ENCODE measurements at regions not wholly inside any gene's neighbourhood (a gene's known extent, or its start where the extent isn't known, plus 50 kb on each side); places are given as distances from the start of the nearest gene placed in this dataset.

DNA sequence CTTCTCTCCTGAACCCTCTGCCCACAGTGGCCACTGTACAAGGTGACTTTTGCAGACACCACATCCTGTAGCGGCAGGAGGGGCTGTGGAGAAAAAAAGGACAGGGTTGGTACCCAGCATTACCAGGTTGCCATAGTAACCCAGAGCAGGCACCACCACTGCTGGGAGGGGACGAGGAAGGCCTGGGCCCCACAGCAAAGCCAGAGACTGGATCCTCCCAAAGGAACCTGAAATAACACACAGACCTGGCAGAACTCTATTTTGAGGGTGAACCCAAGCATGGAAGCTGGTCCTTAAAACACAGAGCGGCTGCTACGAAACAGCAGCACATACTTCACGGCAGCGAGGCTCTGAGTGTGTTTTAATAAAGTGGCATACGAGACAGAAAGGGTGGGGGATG lies 380.6 kb downstream of the CTTN start:
- Mint-ChIP-seq H3K36me3 (ENCODE audit: low read depth) (peaks cover 9% of the 10 kb centered on the region), H3K4me1 (no peaks in the 10 kb centered on the region), H3K4me3 (no peak overlapping the region), H3K9me3 (peaks cover 6% of the 10 kb centered on the region; the same call in 2 of the 3 replicates), H3K27me3 (ENCODE audit: insufficient read depth, low read depth, poor library complexity) (peaks cover 2% of the 10 kb centered on the region), H3K27ac (no peak overlapping the region)
- no peak overlapping the region for H2AFZ ChIP-seq
- no peaks in the 10 kb centered on the region for H3K4me1 ChIP-seq (ENCODE audit: insufficient read depth)
- H3K27me3 ChIP-seq (ENCODE audit: insufficient read depth), result no peaks in the 10 kb centered on the region
- no peaks in the 10 kb centered on the region for H3K36me3 ChIP-seq (ENCODE audit: insufficient read depth)
- H3K27ac ChIP-seq (ENCODE audit: low read depth), result no peak overlapping the region
- no peaks in the 10 kb centered on the region for H3K79me2 ChIP-seq (replicated peaks; ENCODE audit: insufficient read depth)
- H3K9me2 ChIP-seq (ENCODE audit: insufficient read depth), result no peaks in the 10 kb centered on the region
- no peaks in the 10 kb centered on the region for H3F3A ChIP-seq (replicated peaks; ENCODE audit: low read depth)
- DNase-seq (ENCODE audit: low spot score), result no peak
- TF ChIP-seq ZNF331 (CRISPR knock-in tag; IDR thresholded peaks at IDR 0.05; ENCODE audit: low read depth) (no peak), POLR2AphosphoS5 (IDR thresholded peaks at IDR 0.05; ENCODE audit: low read depth) (no peak), CTCF (conservative IDR thresholded peaks at IDR 0.05; ENCODE audit: low read depth in 2 of 2) (no peak), STAT1 (IDR thresholded peaks at IDR 0.05; ENCODE audit: unreplicated experiment) (no peak), NANOG (IDR thresholded peaks at IDR 0.05; ENCODE audit: borderline replicate concordance) (no peak), ZNF114 (CRISPR knock-in tag; IDR thresholded peaks at IDR 0.05) (no peak), ETS1 (IDR thresholded peaks at IDR 0.05) (no peak), JUNB (IDR thresholded peaks at IDR 0.05; ENCODE audit: unreplicated experiment) (no peak), EZH2 (IDR thresholded peaks at IDR 0.05; ENCODE audit: low read depth, unreplicated experiment) (no peak), CREB1 (CRISPR knock-in tag; IDR thresholded peaks at IDR 0.05; ENCODE audit: low read depth) (no peak), EZH2phosphoT487 (IDR thresholded peaks at IDR 0.05; ENCODE audit: unreplicated experiment) (no peak), REST (IDR thresholded peaks at IDR 0.05; ENCODE audit: unreplicated experiment) (no peak)
- TF ChIP-seq, protein P1, sequence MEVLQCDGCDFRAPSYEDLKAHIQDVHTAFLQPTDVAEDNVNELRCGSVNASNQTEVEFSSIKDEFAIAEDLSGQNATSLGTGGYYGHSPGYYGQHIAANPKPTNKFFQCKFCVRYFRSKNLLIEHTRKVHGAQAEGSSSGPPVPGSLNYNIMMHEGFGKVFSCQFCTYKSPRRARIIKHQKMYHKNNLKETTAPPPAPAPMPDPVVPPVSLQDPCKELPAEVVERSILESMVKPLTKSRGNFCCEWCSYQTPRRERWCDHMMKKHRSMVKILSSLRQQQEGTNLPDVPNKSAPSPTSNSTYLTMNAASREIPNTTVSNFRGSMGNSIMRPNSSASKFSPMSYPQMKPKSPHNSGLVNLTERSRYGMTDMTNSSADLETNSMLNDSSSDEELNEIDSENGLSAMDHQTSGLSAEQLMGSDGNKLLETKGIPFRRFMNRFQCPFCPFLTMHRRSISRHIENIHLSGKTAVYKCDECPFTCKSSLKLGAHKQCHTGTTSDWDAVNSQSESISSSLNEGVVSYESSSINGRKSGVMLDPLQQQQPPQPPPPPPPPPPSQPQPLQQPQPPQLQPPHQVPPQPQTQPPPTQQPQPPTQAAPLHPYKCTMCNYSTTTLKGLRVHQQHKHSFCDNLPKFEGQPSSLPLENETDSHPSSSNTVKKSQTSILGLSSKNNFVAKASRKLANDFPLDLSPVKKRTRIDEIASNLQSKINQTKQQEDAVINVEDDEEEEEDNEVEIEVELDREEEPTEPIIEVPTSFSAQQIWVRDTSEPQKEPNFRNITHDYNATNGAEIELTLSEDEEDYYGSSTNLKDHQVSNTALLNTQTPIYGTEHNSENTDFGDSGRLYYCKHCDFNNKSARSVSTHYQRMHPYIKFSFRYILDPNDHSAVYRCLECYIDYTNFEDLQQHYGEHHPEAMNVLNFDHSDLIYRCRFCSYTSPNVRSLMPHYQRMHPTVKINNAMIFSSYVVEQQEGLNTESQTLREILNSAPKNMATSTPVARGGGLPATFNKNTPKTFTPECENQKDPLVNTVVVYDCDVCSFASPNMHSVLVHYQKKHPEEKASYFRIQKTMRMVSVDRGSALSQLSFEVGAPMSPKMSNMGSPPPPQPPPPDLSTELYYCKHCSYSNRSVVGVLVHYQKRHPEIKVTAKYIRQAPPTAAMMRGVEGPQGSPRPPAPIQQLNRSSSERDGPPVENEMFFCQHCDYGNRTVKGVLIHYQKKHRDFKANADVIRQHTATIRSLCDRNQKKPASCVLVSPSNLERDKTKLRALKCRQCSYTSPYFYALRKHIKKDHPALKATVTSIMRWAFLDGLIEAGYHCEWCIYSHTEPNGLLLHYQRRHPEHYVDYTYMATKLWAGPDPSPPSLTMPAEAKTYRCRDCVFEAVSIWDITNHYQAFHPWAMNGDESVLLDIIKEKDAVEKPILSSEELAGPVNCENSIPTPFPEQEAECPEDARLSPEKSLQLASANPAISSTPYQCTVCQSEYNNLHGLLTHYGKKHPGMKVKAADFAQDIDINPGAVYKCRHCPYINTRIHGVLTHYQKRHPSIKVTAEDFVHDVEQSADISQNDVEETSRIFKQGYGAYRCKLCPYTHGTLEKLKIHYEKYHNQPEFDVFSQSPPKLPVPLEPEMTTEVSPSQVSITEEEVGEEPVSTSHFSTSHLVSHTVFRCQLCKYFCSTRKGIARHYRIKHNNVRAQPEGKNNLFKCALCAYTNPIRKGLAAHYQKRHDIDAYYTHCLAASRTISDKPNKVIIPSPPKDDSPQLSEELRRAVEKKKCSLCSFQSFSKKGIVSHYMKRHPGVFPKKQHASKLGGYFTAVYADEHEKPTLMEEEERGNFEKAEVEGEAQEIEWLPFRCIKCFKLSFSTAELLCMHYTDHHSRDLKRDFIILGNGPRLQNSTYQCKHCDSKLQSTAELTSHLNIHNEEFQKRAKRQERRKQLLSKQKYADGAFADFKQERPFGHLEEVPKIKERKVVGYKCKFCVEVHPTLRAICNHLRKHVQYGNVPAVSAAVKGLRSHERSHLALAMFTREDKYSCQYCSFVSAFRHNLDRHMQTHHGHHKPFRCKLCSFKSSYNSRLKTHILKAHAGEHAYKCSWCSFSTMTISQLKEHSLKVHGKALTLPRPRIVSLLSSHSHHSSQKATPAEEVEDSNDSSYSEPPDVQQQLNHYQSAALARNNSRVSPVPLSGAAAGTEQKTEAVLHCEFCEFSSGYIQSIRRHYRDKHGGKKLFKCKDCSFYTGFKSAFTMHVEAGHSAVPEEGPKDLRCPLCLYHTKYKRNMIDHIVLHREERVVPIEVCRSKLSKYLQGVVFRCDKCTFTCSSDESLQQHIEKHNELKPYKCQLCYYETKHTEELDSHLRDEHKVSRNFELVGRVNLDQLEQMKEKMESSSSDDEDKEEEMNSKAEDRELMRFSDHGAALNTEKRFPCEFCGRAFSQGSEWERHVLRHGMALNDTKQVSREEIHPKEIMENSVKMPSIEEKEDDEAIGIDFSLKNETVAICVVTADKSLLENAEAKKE (CRISPR knock-in tag; IDR thresholded peaks at IDR 0.05), result no peak
- ATAC-seq, result no peak
- H3K4me2 ChIP-seq, result no peak overlapping the region
- no peak overlapping the region for H3K4me3 ChIP-seq
- H4K20me1 ChIP-seq (replicated peaks; ENCODE audit: insufficient read depth), result no peaks in the 10 kb centered on the region

Data from GM23338 (cell line).